ENCODE measurements at regions not wholly inside any gene's neighbourhood (a gene's known extent, or its start where the extent isn't known, plus 50 kb on each side); places are given as distances from the start of the nearest gene placed in this dataset.

DNA sequence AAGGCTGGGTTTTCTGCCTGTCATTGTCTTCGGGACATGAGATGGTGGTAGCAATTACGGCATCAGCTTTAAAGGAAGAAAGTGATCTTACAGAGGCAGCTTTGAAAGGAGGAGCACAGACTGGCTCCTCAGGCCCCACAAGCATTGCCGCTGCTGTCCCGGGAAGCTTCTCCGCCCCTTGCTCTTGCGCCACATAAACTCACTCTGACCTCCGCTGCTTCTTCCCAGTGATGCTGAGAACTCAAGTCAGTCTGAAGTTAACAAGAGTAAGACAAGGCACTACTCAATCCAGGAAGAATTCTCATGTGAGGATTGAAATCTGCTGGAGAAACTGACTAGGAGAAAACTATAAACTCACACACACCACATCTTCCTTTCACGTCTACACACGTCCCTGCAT, 112.4 kb upstream of the RIOK3 start:
- intact Hi-C loops (cut with DNase I), result no loop called here
- ATAC-seq (peak; percentile 86), DNase-seq (ENCODE audit: missing footprints) (no peak)

- ATAC-seq (no peak), DNase-seq (ENCODE audit: missing footprints) (no peak)
- intact Hi-C loops (cut with DNase I), result no loop called here
Observed at GRCh38 chr18:23341383-23341782, 111.7 kb upstream of the RIOK3 start.

DNA sequence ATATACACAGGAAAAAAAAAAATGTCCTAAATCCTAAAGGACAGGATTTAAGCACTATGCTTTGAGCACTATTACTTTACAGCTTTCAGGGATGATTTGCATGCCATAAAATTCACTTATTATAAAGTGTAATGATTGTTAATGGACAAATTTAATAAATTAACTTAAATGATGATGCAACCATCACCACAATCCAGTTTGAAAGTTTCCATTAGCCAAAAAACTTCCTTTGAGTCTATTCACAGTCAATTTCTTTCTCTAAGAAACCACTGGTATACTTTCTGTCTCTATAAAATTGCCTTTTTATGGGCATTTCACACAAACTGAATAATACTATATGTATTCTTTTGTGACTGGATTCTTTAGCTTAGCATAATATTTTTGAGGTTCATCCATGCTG, 111.1 kb upstream of the RIOK3 start:
- intact Hi-C loops (cut with DNase I), result no loop called here
- no peak for DNase-seq (ENCODE audit: missing footprints)
- no peak for ATAC-seq

DNA sequence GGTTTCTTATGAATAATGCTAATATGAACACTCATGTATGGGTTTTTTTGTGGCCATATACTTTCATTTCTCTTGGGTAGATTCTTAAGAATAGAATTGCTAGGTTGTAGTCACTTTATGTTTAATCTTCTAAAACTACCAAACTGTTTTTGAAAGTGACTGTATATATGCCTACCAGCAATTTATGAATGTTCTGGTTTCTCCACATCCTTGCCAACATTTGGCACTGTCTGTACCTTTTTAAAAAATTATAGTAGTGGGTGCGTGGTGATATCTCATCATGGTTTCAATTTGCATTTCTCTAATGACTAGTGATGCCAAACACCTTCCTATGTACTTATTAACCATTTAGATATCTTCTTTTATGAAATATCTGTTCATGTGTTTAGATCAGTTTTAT, 110.6 kb upstream of the RIOK3 start:
- ATAC-seq (no peak), DNase-seq (ENCODE audit: missing footprints) (no peak)
- intact Hi-C loops (cut with DNase I), result no loop called here

GRCh38 chr18:23350188-23350587, 102.9 kb upstream of the RIOK3 start:
- ATAC-seq (no peak), DNase-seq (ENCODE audit: missing footprints) (no peak)
- intact Hi-C loops (cut with DNase I), result loop anchor here (10.0 kb wide), 1 partner anchor 115 kb away; no protein-coding TSS in a partner anchor

DNA sequence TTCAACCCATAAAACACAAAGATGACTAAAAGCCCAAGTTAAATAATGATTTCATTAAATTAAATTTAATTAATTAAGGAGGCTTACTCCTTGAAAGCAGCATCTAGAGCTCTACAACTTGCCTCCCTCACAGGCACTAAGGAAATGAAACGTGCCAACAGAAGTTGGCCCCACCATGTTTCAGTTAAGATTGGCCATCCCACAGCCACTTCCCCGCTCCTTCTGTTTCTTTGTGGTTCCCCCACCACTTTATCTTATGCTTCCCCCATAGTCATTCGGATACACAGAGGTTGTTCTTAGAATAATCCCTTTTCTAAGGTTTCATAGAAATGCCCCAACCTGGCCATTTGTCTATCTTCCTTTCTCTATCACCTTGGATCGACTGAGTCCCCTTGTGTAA, 101.6 kb upstream of the RIOK3 start:
- intact Hi-C loops (cut with DNase I), result loop anchor here (10.0 kb wide), 1 partner anchor 117 kb away; no protein-coding TSS in a partner anchor
- no peak for DNase-seq (ENCODE audit: missing footprints)
- no peak for ATAC-seq

- ATAC-seq, result no peak
- intact Hi-C loops (cut with DNase I), result loop anchor here (10.0 kb wide), 1 partner anchor 117 kb away; no protein-coding TSS in a partner anchor
- no peak for DNase-seq (ENCODE audit: missing footprints)
Observed at GRCh38 chr18:23352042-23352441, 101.0 kb upstream of the RIOK3 start.

GRCh38 chr18:23353459-23353858, 99.6 kb upstream of the RIOK3 start:
- no peak for ATAC-seq

GRCh38 chr18:23354625-23355024, 98.5 kb upstream of the RIOK3 start:
- intact Hi-C loops (cut with DNase I), result loop anchor here (5.0 to 10.0 kb wide), 3 partner anchors 77 to 322 kb away; no protein-coding TSS in a partner anchor
- no peak for DNase-seq (ENCODE audit: missing footprints)
- ATAC-seq, result no peak

More at GRCh38 chr18:23353459-23353858, 99.6 kb upstream of the RIOK3 start:
- intact Hi-C loops (cut with DNase I), result loop anchor here (10.0 kb wide), 1 partner anchor 119 kb away; no protein-coding TSS in a partner anchor
- DNase-seq (ENCODE audit: missing footprints), result no peak

DNA sequence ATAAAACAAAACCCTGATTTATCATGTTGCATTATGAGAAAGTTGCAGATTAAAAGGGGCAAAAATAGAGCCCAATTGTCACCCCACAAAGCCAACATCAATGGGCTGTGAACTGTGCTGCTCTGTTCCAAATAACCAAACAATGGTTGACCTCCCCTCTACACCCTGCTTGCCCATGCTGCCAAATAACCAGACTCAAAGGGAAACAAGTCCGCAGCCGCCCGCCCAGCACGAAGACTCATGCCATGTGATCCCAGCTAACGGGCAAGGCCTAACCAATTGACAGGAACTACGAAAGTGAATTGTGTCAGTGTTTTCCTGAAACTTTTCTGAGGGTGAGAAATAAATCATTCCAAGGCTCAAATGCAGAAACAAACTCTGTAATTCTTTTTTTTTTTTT, 97.9 kb upstream of the RIOK3 start:
- no peak for DNase-seq (ENCODE audit: missing footprints)
- no peak for ATAC-seq

DNA sequence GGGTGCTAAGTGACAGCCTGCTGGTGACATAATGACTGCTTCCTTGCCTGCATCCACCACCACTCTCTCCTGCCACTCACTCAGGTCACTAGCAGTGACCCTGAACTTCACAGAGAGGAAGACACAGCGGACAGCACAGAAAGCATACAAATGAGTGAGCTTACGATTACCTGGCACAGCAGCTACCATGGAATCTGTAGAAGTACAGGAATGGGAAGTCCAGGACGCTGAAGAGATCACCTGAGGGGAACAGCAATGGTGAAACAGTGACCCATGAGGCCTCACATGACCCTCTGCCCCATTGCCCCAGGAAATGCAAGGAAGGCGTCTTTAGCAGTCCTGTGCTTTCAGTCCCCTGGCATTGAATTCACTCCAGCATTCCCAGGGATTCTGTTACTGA, 96.7 kb upstream of the RIOK3 start:
- intact Hi-C loops (cut with DNase I), result loop anchor here (5.0 to 10.0 kb wide), 3 partner anchors 79 to 324 kb away; no protein-coding TSS in a partner anchor

More for the DNA sequence above, 97.9 kb upstream of the RIOK3 start:
- intact Hi-C loops (cut with DNase I), result loop anchor here (5.0 to 10.0 kb wide), 3 partner anchors 78 to 323 kb away; no protein-coding TSS in a partner anchor

DNA sequence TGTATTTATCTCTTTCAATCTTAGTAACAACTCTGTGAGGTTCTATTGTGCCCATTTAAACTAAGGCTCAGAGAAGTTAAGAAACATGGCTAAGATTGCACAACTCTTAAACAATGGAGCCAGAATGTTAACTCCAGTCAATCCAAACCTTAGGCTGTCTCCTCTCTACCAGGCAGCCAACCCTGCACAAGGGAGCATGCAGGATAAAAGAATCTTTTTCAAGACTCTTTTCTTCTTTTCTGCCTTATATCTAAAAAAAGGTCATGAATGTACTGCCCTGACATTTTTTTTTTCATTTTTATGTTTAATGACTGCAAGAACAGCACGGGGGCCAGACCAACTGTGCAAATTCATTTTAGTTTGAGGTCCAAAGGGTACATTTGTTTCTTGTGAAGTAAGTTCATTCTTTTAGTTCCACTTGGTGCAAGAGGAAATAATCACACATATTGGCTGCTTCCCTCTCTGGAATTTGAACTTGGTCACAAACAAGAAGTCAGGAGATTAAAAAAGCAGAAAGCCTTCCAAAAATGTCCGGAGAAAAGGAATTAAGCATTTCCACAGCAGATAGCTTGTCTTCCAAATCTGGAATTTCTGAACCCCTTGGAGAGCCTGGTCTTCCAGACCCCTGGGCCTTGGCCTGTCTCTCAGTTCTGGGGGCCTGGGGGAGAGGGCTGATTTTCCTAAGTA, 96.0 kb upstream of the RIOK3 start:
- DNase-seq (ENCODE audit: missing footprints) (no peak), ATAC-seq (peak; percentile 33)
- intact Hi-C loops (cut with DNase I), result loop anchor here (5.0 to 10.0 kb wide), 3 partner anchors 80 to 325 kb away; no protein-coding TSS in a partner anchor

More for the DNA sequence above, 96.7 kb upstream of the RIOK3 start:
- ATAC-seq, result no peak
- no peak for DNase-seq (ENCODE audit: missing footprints)

- intact Hi-C loops (cut with DNase I), result loop anchor here (5.0 to 10.0 kb wide), 3 partner anchors 81 to 326 kb away; no protein-coding TSS in a partner anchor
- DNase-seq (ENCODE audit: missing footprints) (peak; percentile 72), ATAC-seq (peak; percentile 84)
Observed at GRCh38 chr18:23357996-23358594, 95.0 kb upstream of the RIOK3 start.

GRCh38 chr18:23359421-23359820, 93.7 kb upstream of the RIOK3 start:
- intact Hi-C loops (cut with DNase I), result loop anchor here (1.0 to 10.0 kb wide), 4 partner anchors 82 to 327 kb away; no protein-coding TSS in a partner anchor
- DNase-seq (ENCODE audit: missing footprints) (no peak), ATAC-seq (no peak)

DNA sequence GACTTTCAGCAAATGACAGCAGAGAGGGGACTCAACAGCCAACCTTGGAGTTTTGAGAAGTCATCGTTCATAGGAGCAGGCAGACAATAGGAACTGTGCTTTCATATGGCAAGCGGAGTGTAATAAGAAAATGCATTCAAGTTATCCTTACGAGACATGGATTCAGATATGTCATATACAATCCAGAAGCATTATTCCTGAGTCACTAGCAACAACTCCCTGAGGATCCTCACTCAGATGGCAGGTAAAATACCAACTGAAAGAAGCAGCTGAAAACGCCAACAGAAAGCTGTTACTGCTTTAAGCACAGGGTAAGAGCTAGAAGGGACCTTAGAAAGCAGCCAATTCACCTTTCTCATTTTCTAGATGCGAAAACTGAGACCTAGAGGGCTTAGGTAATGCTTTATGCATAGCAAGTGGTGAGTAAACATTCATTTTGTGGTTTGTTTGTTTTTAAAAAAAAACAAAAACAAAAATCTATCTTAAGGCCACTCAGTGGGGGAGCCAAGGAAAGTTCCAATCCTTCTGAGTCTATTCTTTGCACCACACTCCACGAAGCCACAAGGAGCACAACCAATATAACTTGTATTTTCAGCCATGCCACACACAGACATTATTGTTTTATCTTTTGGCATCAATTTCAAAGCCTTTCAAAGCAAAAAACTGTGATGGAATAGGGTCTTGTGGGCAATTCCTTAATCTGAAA, 89.1 kb upstream of the RIOK3 start:
- intact Hi-C loops (cut with DNase I), result no loop called here

DNA sequence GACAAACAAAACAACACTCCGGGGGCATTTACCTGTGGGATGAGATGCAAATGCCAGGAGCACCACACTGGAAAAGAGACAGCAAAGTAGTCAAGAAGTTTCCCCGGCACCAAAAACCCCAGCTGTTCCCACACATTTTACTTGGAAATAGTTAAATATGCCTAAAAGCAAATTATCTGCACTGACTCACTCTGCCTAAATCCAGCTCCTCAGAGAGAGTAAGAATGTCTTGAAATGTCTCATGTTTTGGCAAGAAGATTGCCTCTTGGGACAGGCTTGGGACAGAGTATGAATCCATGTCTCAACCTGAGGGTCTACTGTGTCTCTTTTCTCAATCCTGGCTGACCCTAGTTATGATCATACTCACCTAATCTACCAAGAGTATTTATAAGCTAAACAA, 87.5 kb upstream of the RIOK3 start:
- intact Hi-C loops (cut with DNase I), result no loop called here
- ATAC-seq (peak; percentile 86), DNase-seq (ENCODE audit: missing footprints) (no peak)

More for the DNA sequence above, 89.1 kb upstream of the RIOK3 start:
- ATAC-seq (no peak), DNase-seq (ENCODE audit: missing footprints) (no peak)

- no peak for ATAC-seq
Observed at GRCh38 chr18:23369266-23369665, 83.8 kb upstream of the RIOK3 start.

DNA sequence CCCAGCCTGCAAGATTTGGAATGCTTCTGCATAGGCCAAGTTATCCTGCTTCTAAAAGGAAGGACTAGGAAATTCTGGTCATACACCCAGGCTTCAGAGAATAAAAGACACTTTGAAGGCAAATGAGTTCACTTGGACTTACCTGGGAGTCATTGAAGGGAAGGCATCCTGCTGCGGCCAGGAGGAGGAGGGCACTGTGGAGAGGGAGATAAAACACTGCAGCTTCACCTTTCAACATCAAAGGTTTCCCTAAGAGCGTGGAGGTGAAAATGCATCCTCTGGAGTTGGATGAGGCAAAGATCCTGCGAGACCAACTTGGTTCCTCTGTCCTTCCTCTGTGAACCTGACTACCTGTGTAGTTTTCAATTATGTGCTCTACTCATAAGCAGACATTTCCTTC, 79.5 kb upstream of the RIOK3 start:
- intact Hi-C loops (cut with DNase I), result loop anchor here (10.0 kb wide), 1 partner anchor 559 kb away; no protein-coding TSS in a partner anchor
- ATAC-seq (no peak), DNase-seq (ENCODE audit: missing footprints) (no peak)

More at GRCh38 chr18:23369266-23369665, 83.8 kb upstream of the RIOK3 start:
- intact Hi-C loops (cut with DNase I), result no loop called here
- DNase-seq (ENCODE audit: missing footprints), result no peak

- ATAC-seq (peak; percentile 64), DNase-seq (ENCODE audit: missing footprints) (no peak)
- intact Hi-C loops (cut with DNase I), result loop anchor here (2.0 to 10.0 kb wide), 2 partner anchors 247 to 563 kb away; no protein-coding TSS in a partner anchor
Observed at GRCh38 chr18:23377669-23378301, 75.3 kb upstream of the RIOK3 start.

All from Right ventricle myocardium inferior (tissue), 1 donor.